B cell (primary cell): ENCODE measurements at regions not wholly inside any gene's neighbourhood (a gene's known extent, or its start where the extent isn't known, plus 50 kb on each side); places are given as distances from the start of the nearest gene placed in this dataset.

Experiments
- ATAC-seq: fragments of 200-7000 bp; cut with Tn5 transposase; one replicate; pipeline ENCODE4 v1.10.0; 2021; ENCODE audit warnings: low read depth, mild to moderate bottlenecking, moderate number of reproducible peaks, moderate library complexity
- CTCF ChIA-PET: fragments of 350-600 bp; sonication (Branson Sonifier 250); formaldehyde crosslinking; loops from one replicate; lab custom pipeline; 2021; ENCODE audit warnings: antibody characterized with exemption, inconsistent platforms; lab: Charles Lee
- POLR2A ChIA-PET: fragments of 350-600 bp; sonication (Branson Sonifier 250); formaldehyde crosslinking; loops from one replicate; lab custom pipeline; 2021; ENCODE audit warnings: antibody characterized with exemption; lab: Charles Lee
- DNase-seq: peaks from one replicate; pipeline ENCODE4 v3.0.0; 2013
- H2AFZ ChIP-seq: 2 replicates; pipeline ENCODE4 v1.6.1; 2012; ENCODE audit warnings: mild to moderate bottlenecking, low read depth, low read length; ENCODE audit not compliant: insufficient read depth, poor library complexity, severe bottlenecking
- H3K27ac ChIP-seq, 2 donors: 1 replicate in 1 of 2; 2 replicates in 1 of 2; pipeline ENCODE4 v1.5.1; 2012 to 2013; ENCODE audit warnings: low read length in 2 of 2, mild to moderate bottlenecking in 2 of 2, moderate library complexity in 1 of 2
- H3K27me3 ChIP-seq, 4 experiments: fragments of 200-600 bp in 1 of 4; sonication (generic) in 1 of 4; replicated peaks in 1 of 4; 1 replicate in 2 of 4; 2 replicates in 2 of 4; pipeline versions ENCODE4 v1.6.1 to v1.7.0; 2013 to 2016; ENCODE audit warnings: low read length in 3 of 4, mild to moderate bottlenecking in 2 of 4, mixed read lengths in 1 of 4, moderate library complexity in 1 of 4; ENCODE audit not compliant: insufficient read depth in 4 of 4, control insufficient read depth in 3 of 4; ENCODE audit errors: control extremely low read depth in 1 of 4
- H3K36me3 ChIP-seq, 2 experiments: replicated peaks in 1 of 2; 1 replicate in 1 of 2; 2 replicates in 1 of 2; pipeline versions ENCODE4 v1.6.1 to v1.7.1; 2013; ENCODE audit warnings: low read length in 1 of 2; ENCODE audit not compliant: insufficient read depth in 2 of 2, control insufficient read depth in 1 of 2; ENCODE audit errors: control extremely low read depth in 1 of 2, extremely low read depth in 1 of 2
- H3K4me1 ChIP-seq, 2 donors: fragments of 200-600 bp in 1 of 2; sonication (generic) in 1 of 2; 1 replicate in 1 of 2; 2 replicates in 1 of 2; pipeline versions ENCODE4 v1.5.1 to v1.6.1; 2013 to 2017; ENCODE audit warnings: low read length in 2 of 2; ENCODE audit not compliant: control insufficient read depth in 2 of 2, insufficient read depth in 2 of 2
- H3K4me2 ChIP-seq: replicated peaks from 2 replicates; pipeline ENCODE3; 2012; ENCODE audit warnings: mild to moderate bottlenecking, low read depth, low read length; ENCODE audit not compliant: poor library complexity, severe bottlenecking
- H3K4me3 ChIP-seq, 5 experiments: fragments of 200-600 bp in 1 of 5; sonication (generic) in 1 of 5; 1 replicate in 3 of 5; 2 replicates in 2 of 5; pipeline versions ENCODE4 v1.5.1 to v1.7.0; 2011 to 2016; ENCODE audit warnings: low read length in 4 of 5, mild to moderate bottlenecking in 4 of 5, low read depth in 2 of 5, control low read depth in 1 of 5, moderate library complexity in 1 of 5; ENCODE audit not compliant: insufficient read depth in 1 of 5; ENCODE audit errors: control extremely low read depth in 1 of 5, extremely low read depth in 1 of 5
- H3K79me2 ChIP-seq: fragments of 200-600 bp; sonication (generic); one replicate; pipeline ENCODE4 v1.6.0; 2016; ENCODE audit warnings: low read length; ENCODE audit not compliant: control insufficient read depth, insufficient read depth
- H3K9ac ChIP-seq: fragments of 200-600 bp; sonication (generic); 2 replicates; pipeline ENCODE4 v1.6.1; 2017; ENCODE audit warnings: mild to moderate bottlenecking, low read length, moderate library complexity
- H3K9me3 ChIP-seq, 3 donors: one replicate each; pipeline versions ENCODE4 v1.6.1 to v1.7.1; 2013; ENCODE audit warnings: low read length in 2 of 3; ENCODE audit not compliant: control insufficient read depth in 2 of 3, insufficient read depth in 1 of 3; ENCODE audit errors: control extremely low read depth in 1 of 3
- H4K20me1 ChIP-seq: 2 replicates; pipeline ENCODE4 v1.6.0; 2012; ENCODE audit warnings: mild to moderate bottlenecking, low read length; ENCODE audit not compliant: insufficient read depth, control insufficient read depth, poor library complexity, severe bottlenecking
- H3K27ac Mint-ChIP-seq: one replicate; pipeline ENCODE4 v1.8.0; 2021; ENCODE audit warnings: mixed read lengths
- H3K27me3 Mint-ChIP-seq: one replicate; pipeline ENCODE4 v1.8.0; 2021; ENCODE audit warnings: mixed read lengths
- H3K4me1 Mint-ChIP-seq: one replicate; pipeline ENCODE4 v1.8.0; 2021; ENCODE audit warnings: mixed read lengths
- H3K4me3 Mint-ChIP-seq: one replicate; pipeline ENCODE4 v1.8.0; 2021; ENCODE audit warnings: mixed read lengths
- H3K9me3 Mint-ChIP-seq: one replicate; pipeline ENCODE4 v1.8.0; 2022; ENCODE audit warnings: mixed read lengths; ENCODE audit not compliant: insufficient read depth
- EZH2 ChIP-seq: IDR thresholded peaks from 2 replicates; pipeline ENCODE4 v1.6.1; 2012; ENCODE audit warnings: borderline replicate concordance, low read depth, mild to moderate bottlenecking, moderate library complexity, low read length; ENCODE audit not compliant: insufficient read depth, poor library complexity, severe bottlenecking
- WGBS: methylation state at CpG from one replicate; pipeline ENCODE4 v1.1.5; 2013; ENCODE audit warnings: missing lambda C conversion rate; ENCODE audit not compliant: insufficient coverage; 5-methylcytosine and 5-hydroxymethylcytosine counted together
- intact Hi-C: fragments of 100-400 bp; cut with micrococcal nuclease; formaldehyde crosslinking; loops from one replicate; pipeline ENCODE4 v1.10.0; 2022
- TF ChIP-seq, protein P1 (sequence below): fragments of 200-600 bp; IDR thresholded peaks from one replicate; pipeline ENCODE4 v1.8.0; 2022; ENCODE audit warnings: antibody characterized with exemption, mild to moderate bottlenecking

DNA sequence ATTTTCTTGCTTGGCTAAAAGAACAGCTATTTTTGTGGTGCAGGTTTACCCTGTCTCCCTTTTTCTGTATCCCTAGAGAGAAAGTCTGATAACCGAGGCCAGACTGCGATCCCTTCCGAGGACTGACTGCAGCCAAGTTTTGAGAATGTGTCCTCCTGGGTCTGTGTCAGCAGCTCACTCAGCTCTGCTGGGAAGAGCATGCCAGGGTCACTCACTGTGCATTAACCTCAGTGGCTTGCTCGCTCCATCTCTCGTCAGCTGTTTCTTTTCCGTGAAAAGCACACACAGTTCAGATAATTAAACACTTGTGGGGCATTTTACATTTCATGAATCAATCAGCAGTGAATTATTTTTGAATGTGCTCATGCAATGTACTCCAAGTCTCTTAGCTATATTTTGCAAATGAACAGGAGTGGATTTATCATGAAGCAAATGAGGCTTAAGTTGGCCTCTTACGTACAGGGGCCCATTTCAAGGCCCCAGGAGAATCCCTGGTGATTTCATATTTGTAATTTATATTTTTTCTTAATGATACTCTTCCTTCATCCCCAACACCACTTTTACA is 252.1 kb downstream of the SMARCA2 start:
- no peak overlapping the region for H3K27ac Mint-ChIP-seq

DNA sequence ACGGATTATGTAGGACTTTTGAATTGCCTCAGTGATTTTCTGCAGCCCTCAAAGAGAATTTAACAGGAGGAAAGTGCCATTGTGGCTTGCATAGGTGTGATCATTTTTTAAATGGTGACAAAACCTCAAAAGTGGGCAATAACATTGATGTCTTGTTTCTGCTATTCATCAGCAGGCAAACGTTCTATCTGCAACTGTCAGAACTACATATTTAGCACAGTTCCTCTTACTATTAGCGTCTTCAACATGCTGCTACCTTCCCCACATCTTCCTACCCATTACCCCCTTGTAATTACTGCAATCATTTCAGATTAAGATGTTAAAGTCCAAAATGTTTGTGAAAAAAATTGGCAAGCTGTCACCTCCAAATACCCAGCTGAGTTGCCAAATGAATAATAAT is 254.6 kb downstream of the SMARCA2 start:
- DNase-seq (no peak), ATAC-seq (no peak)
- Histone ChIP-seq H3K79me2 (no peaks in the 10 kb centered on the region), H4K20me1 (no peaks in the 10 kb centered on the region), H3K27me3 (no peaks in the 10 kb centered on the region), H3K4me3 (no peak overlapping the region), H3K4me1 (peaks cover 0 to 9% of the 10 kb centered on the region in 2 donors), H3K36me3 (no peaks in the 10 kb centered on the region), H3K27ac (no peak overlapping the region), H3K9ac (no peak overlapping the region), H3K4me2 (no peak overlapping the region), H3K9me3 (no peaks in the 10 kb centered on the region), H2AFZ (no peak overlapping the region)
- Mint-ChIP-seq H3K4me3 (no peak overlapping the region), H3K9me3 (peaks cover 2% of the 10 kb centered on the region), H3K27ac (no peak overlapping the region), H3K4me1 (peaks cover 7% of the 10 kb centered on the region), H3K27me3 (no peaks in the 10 kb centered on the region)
- ChIA-PET POLR2A (no interaction called here), CTCF (no interaction called here)
- TF ChIP-seq, protein P1, sequence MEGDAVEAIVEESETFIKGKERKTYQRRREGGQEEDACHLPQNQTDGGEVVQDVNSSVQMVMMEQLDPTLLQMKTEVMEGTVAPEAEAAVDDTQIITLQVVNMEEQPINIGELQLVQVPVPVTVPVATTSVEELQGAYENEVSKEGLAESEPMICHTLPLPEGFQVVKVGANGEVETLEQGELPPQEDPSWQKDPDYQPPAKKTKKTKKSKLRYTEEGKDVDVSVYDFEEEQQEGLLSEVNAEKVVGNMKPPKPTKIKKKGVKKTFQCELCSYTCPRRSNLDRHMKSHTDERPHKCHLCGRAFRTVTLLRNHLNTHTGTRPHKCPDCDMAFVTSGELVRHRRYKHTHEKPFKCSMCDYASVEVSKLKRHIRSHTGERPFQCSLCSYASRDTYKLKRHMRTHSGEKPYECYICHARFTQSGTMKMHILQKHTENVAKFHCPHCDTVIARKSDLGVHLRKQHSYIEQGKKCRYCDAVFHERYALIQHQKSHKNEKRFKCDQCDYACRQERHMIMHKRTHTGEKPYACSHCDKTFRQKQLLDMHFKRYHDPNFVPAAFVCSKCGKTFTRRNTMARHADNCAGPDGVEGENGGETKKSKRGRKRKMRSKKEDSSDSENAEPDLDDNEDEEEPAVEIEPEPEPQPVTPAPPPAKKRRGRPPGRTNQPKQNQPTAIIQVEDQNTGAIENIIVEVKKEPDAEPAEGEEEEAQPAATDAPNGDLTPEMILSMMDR = no peak
- TF ChIP-seq EZH2 = no peak
- WGBS = 8% methylated on average over 2 of the region's 3 CpGs
- intact Hi-C loops = no loop called here

More for the DNA sequence above, 252.1 kb downstream of the SMARCA2 start:
- no peak overlapping the region for H3K27ac ChIP-seq
- Mint-ChIP-seq H3K4me1 (peaks cover 19% of the 10 kb centered on the region), H3K4me3 (no peak overlapping the region), H3K27me3 (no peaks in the 10 kb centered on the region), H3K9me3 (peaks cover 2% of the 10 kb centered on the region)
- ATAC-seq (no peak), DNase-seq (no peak)
- no peaks in the 10 kb centered on the region for H3K9me3 ChIP-seq
- H3K9ac ChIP-seq = no peak overlapping the region
- 97% methylated on average over 3 of the region's 7 CpGs for WGBS
- CTCF ChIA-PET = no interaction called here
- H3K4me2 ChIP-seq = no peak overlapping the region
- H3K27me3 ChIP-seq = no peaks in the 10 kb centered on the region
- H3K36me3 ChIP-seq = no peaks in the 10 kb centered on the region
- POLR2A ChIA-PET = no interaction called here
- H4K20me1 ChIP-seq = no peaks in the 10 kb centered on the region
- H3K4me3 ChIP-seq = no peak overlapping the region
- peaks cover 10 to 21% of the 10 kb centered on the region in 2 donors for H3K4me1 ChIP-seq
- TF ChIP-seq, protein P1 = no peak
- TF ChIP-seq EZH2 = no peak
- H2AFZ ChIP-seq = no peak overlapping the region
- H3K79me2 ChIP-seq = no peaks in the 10 kb centered on the region
- intact Hi-C loops = no loop called here
